Activated naive CD8-positive, alpha-beta T cell treated with anti-CD3 and anti-CD28 coated beads, Interleukin-2, amount 50 U/mL, for 24 hours (primary cell): ENCODE measurements at regions not wholly inside any gene's neighbourhood (a gene's known extent, or its start where the extent isn't known, plus 50 kb on each side); places are given as distances from the start of the nearest gene placed in this dataset.

ENCODE experiments used
- ATAC-seq: fragments of 150-1000 bp; cut with Tn5 transposase; one replicate; pipeline ENCODE4 v1.10.0; 2021
- DNase-seq: peaks from one replicate; pipeline ENCODE4 v3.0.0; 2021
- H3K27ac Mint-ChIP-seq: one replicate; pipeline ENCODE4 v1.8.0; 2021; ENCODE audit warnings: mild to moderate bottlenecking, mixed read lengths
- H3K27me3 Mint-ChIP-seq: one replicate; pipeline ENCODE4 v1.8.0; 2021; ENCODE audit warnings: mixed read lengths
- H3K36me3 Mint-ChIP-seq: one replicate; pipeline ENCODE4 v1.8.0; 2021; ENCODE audit warnings: low read depth, mixed read lengths
- H3K4me1 Mint-ChIP-seq: one replicate; pipeline ENCODE4 v1.8.0; 2021; ENCODE audit warnings: mixed read lengths
- H3K4me3 Mint-ChIP-seq: one replicate; pipeline ENCODE4 v1.8.0; 2021; ENCODE audit warnings: mild to moderate bottlenecking, moderate library complexity, mixed read lengths
- H3K9me3 Mint-ChIP-seq: one replicate; pipeline ENCODE4 v1.8.0; 2021; ENCODE audit warnings: mixed read lengths

DNA sequence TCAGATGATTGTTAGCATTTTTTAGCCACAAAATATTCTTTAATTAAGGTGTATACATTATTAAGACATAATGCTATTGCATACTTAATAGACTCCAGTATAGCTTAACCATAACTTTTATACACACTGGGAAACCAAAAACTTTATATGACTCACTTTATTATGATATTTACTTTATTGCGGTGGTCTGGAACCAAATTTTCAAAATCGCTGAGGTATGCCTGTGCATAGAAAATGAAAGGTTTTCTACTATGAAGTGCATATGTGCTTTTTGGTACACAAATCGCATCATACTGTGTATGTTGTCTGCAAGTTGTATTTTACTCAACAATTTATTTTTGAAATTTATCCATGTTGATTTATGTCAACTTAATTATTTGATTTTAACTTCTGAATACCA lies 875.1 kb downstream of the SLC4A3 start:
- no peak for ATAC-seq

DNA sequence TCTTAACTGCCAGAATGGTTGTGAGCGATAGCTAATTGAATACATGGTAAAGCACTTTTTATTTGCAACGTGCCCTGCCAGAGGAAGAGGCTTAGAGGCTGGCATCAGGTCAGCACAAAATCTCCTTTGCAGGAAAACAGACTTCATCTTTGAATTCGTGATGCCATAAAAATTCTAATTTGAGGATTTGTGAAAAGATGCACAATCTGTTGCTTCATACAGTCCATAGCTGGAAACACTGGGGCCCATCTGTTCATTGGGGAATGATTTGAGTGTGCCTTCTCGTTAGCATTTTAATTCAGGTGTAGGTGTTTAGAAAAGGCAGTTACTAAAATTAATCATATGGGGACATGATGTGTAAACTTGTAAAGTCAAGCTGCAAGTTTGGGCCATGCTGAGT lies 876.0 kb downstream of the SLC4A3 start:
- no peak for DNase-seq
- no peak for ATAC-seq
- Mint-ChIP-seq H3K27ac (no peak overlapping the region), H3K36me3 (no peaks in the 10 kb centered on the region), H3K27me3 (no peaks in the 10 kb centered on the region), H3K9me3 (no peaks in the 10 kb centered on the region), H3K4me3 (no peak overlapping the region), H3K4me1 (no peaks in the 10 kb centered on the region)

More for the DNA sequence above, 875.1 kb downstream of the SLC4A3 start:
- no peaks in the 10 kb centered on the region for H3K27me3 Mint-ChIP-seq
- H3K27ac Mint-ChIP-seq = no peak overlapping the region
- no peak overlapping the region for H3K4me3 Mint-ChIP-seq
- no peaks in the 10 kb centered on the region for H3K4me1 Mint-ChIP-seq
- no peaks in the 10 kb centered on the region for H3K36me3 Mint-ChIP-seq
- no peak for DNase-seq
- no peaks in the 10 kb centered on the region for H3K9me3 Mint-ChIP-seq

DNA sequence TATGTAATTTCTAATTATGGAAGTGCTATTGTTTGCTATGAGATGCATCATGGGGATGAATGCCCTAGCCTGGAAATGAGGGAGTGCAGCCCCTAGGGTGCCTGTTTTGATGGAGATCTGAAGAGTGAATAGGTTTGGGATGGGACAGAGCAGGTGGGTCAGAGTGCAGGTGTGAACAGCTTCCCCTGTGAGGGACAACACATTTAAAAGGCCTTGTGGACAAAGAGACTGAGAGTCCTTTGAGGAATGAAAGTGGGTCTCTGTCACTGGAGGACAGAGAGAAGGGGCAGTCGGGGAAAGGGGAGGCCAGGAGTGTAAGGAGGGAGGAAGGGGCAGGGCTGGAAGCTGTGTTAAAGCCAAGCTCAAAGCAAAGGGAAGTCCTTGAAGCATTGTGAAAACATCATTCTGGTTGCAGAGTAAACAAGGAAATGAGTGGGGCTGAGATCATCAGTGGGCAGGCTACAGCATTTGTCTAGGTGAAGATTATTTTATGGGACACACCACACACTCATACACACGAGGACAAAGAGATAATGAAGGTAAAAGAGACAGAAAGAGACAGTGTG lies 877.6 kb downstream of the SLC4A3 start:
- Mint-ChIP-seq H3K27me3 (no peaks in the 10 kb centered on the region), H3K9me3 (no peaks in the 10 kb centered on the region), H3K4me3 (no peak overlapping the region), H3K36me3 (no peaks in the 10 kb centered on the region), H3K4me1 (no peaks in the 10 kb centered on the region), H3K27ac (no peak overlapping the region)
- no peak for DNase-seq
- ATAC-seq = no peak

DNA sequence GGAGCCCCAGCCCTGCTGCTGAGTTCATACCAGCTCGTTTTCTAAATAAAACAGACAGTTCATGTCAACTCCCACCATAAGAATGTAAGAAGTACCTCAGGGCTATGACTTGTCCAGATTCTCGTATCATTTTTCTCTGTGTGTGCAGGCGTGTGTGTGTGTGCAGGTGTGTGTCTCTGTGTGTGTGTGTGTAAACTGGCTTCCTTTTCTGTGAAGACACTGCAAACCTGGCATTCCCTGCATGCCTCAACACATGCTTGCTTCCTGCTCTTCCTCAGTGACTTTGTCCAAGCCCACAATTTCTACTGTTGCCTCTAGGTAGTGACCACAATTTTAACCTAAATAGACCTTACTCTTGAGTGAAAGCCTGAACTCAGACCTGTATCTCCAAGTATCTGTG lies 879.0 kb downstream of the SLC4A3 start:
- no peak for DNase-seq
- H3K4me3 Mint-ChIP-seq = no peak overlapping the region
- H3K36me3 Mint-ChIP-seq = no peaks in the 10 kb centered on the region
- H3K27ac Mint-ChIP-seq = no peak overlapping the region
- H3K9me3 Mint-ChIP-seq = peaks cover 3% of the 10 kb centered on the region
- ATAC-seq = no peak
- no peaks in the 10 kb centered on the region for H3K4me1 Mint-ChIP-seq
- no peaks in the 10 kb centered on the region for H3K27me3 Mint-ChIP-seq

DNA sequence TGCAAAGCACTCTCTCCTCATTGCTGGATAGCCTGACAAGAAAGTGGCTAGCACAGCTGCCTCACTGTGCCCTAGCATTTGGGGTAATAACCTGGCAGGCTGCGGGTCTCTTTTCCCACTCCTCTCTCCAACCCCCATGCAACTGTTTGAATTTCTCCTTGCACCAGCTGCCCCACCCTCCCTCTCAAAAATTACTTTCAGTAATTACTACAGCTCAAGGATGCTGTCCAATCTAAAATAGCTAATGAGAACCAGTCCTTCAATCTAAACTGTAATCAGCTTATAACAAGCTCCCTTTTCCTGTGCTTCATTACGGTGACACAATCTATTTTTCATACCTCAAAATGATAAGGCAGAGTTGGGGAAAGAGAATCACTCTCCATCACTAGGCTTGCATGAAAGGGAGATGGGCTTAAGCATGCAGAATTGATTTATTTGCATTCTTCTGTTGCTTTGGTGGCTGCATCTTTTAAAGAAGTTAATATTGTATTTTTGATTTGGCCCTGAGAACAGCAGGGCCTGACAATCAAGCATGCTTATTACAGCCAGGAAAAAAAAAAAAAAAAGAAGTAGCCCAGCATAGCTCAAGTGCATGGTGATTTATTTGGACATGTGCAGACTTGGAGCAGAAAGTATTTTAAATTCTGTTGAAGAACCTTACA lies 881.8 kb downstream of the SLC4A3 start:
- no peak overlapping the region for H3K4me3 Mint-ChIP-seq
- no peak for ATAC-seq
- no peaks in the 10 kb centered on the region for H3K36me3 Mint-ChIP-seq

DNA sequence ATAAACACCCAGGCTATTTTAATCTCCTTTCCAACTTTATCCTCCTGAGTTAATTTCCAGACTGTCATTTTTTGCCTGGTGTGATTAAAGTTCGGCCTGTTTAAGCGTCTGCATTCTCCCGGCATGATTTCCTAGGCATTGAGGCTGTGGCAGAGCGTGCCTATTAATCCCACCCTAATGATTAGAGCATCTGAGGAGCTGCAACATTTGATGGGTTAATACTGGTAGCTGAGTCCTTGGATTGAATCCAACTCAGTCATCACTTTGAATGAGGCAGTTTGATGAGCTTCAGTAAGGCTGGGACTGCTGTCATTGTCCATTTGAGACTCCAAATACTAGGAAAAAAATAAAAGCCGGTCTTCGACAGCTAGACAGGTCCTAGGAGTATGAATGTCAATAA lies 882.5 kb downstream of the SLC4A3 start:
- Mint-ChIP-seq H3K4me3 (no peak overlapping the region), H3K27me3 (no peaks in the 10 kb centered on the region), H3K27ac (no peak overlapping the region), H3K36me3 (no peaks in the 10 kb centered on the region), H3K4me1 (no peaks in the 10 kb centered on the region), H3K9me3 (peaks cover 9% of the 10 kb centered on the region)
- no peak for ATAC-seq
- no peak for DNase-seq

More for the DNA sequence above, 881.8 kb downstream of the SLC4A3 start:
- no peak for DNase-seq
- Mint-ChIP-seq H3K27me3 (no peaks in the 10 kb centered on the region), H3K4me1 (no peaks in the 10 kb centered on the region), H3K9me3 (peaks cover 9% of the 10 kb centered on the region), H3K27ac (no peak overlapping the region)

DNA sequence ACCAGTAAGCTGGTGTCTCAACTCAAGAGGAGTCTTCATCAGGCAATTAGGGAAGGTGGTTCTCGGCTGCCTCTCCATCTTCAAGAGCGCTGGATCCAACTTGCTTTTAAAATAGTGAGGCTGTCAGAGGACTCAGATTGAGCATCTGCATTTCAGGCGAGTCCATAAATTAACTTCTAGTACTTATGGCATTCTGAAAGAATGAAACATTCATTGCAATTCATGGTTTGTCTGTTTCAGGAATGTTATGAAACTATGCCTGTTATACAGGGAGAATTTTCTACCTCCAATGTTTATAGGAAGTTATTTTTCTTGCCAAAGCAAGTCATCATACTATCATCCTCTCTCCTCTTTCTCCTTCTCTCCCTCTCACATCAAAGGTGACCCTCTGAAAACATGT lies 883.2 kb downstream of the SLC4A3 start:
- Mint-ChIP-seq H3K27me3 (no peaks in the 10 kb centered on the region), H3K4me1 (no peaks in the 10 kb centered on the region), H3K9me3 (peaks cover 9% of the 10 kb centered on the region), H3K36me3 (no peaks in the 10 kb centered on the region), H3K27ac (no peak overlapping the region), H3K4me3 (no peak overlapping the region)
- no peak for DNase-seq
- no peak for ATAC-seq

DNA sequence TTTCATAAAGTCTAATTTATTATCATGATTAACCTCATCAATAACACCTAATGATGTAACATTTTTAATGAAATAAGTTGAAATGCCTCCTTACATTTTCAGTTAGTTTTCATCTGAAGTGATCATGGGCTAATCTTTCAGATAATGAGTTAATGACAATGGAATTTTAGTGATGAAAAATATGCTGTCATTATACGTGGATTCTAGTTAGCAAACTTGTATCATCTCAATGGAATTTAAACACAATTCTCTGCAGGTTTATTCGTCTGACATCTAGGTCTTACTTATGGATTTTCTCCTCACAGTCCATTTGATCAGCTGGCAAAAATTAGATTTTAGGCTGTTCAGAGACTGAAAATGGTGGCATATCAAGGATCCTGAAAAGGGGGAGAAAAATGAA lies 885.0 kb downstream of the SLC4A3 start:
- Mint-ChIP-seq H3K27me3 (no peaks in the 10 kb centered on the region), H3K27ac (no peak overlapping the region), H3K4me1 (no peaks in the 10 kb centered on the region), H3K36me3 (no peaks in the 10 kb centered on the region), H3K9me3 (peaks cover 9% of the 10 kb centered on the region), H3K4me3 (no peak overlapping the region)
- ATAC-seq (no peak), DNase-seq (no peak)

DNA sequence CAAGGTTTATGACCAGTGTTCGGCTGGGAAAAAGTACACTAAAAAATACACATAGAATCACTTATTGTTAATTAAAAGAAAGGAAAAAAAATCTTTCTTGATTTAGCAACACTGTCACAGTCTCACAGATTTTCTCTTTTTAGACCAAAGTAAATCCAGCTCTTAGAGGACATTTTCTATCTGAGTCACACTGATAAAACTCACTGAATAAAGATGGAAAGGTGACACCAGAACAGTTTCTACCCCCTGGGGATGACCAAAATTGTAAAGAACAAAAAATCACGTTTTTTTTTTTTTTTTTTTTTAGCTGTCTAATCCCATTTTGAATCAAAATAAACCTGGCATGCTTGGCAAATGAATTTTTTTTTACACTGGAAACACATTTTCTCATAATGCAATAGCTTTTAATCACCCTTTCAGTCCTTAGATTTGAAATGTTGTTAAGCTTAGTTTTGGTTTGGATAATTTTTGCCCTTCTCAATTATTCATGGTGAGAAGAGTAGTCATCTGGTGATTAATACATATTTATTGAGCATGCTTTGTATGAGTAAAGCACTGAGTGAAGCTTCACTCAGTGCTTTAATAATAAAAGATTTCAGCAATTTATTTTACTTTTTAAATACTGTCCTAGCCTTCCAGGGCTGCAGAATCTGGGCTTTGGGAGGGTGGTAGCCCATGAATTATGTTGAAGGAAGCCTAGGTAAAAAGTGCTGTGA lies 886.3 kb downstream of the SLC4A3 start:
- no peak for DNase-seq
- Mint-ChIP-seq H3K27ac (no peak overlapping the region), H3K9me3 (peaks cover 9% of the 10 kb centered on the region), H3K27me3 (no peaks in the 10 kb centered on the region), H3K4me1 (no peaks in the 10 kb centered on the region), H3K36me3 (no peaks in the 10 kb centered on the region), H3K4me3 (no peak overlapping the region)
- no peak for ATAC-seq

DNA sequence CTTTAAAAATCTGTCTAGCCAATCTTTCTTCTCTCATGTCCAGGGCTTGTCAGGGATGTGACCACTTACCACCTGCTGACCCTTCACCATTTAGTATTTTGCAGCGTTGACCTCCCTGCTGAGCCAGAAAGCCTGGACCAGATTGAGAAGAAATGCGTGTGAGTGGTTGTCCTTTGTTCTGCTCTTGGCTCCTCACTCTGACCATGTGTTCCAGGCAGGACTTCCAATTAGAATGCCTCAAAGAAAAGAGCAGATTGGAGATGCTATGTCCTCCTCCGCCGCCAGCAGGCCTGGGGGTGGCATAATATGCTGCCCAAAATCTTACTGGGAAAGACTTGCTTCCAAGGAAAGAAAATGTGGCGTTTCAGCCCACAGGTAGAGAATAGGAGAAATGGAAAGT lies 894.1 kb downstream of the SLC4A3 start:
- Mint-ChIP-seq H3K4me3 (no peak overlapping the region), H3K27me3 (no peaks in the 10 kb centered on the region), H3K9me3 (peaks cover 5% of the 10 kb centered on the region), H3K36me3 (no peaks in the 10 kb centered on the region), H3K4me1 (no peaks in the 10 kb centered on the region), H3K27ac (no peak overlapping the region)
- DNase-seq (no peak), ATAC-seq (no peak)

DNA sequence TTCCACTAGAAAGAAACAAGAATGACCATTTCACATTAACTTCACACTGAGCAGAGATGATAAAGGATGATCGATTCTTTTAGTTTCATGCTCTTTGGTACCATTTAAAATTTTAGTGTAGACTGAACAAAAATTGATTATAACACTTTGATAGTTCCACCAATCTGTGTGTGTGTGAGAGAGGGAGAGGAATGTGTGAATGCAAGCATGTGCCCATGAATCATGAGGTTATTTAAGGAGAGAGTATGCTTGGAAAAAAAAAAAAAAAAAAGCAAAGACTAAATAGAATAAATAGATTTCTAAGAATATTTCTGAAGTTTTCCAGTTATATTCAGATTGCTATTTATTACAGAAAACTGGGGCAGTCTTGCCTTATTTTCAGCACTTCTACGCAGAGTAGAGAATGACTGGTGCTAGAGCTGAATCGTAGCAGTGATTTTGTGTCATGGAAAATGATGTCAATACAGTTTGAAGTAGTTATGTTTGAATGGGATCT lies 900.8 kb downstream of the SLC4A3 start:
- H3K4me3 Mint-ChIP-seq = no peak overlapping the region
- no peaks in the 10 kb centered on the region for H3K4me1 Mint-ChIP-seq
- peaks cover 8% of the 10 kb centered on the region for H3K9me3 Mint-ChIP-seq
- H3K36me3 Mint-ChIP-seq = no peaks in the 10 kb centered on the region
- H3K27ac Mint-ChIP-seq = no peak overlapping the region
- H3K27me3 Mint-ChIP-seq = no peaks in the 10 kb centered on the region
- ATAC-seq (no peak), DNase-seq (no peak)

DNA sequence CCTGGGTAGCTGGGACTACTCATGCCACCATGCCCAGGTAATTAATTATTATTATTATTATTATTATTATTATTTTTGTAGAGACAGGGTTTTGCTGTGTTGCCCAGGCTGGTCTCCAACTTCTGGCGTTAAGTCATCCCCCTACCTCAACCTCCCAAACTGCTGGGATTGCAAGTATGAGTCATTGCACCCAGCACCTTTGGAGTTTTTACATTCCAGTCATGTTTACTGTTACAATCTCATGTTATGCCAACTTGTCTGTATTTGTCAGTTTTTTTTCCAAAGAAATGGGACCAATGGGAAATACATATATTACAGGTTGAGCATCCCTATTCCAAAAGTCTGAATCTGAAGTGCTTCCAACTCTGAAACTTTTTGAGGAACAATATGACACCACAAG lies 903.8 kb downstream of the SLC4A3 start:
- peaks cover 3% of the 10 kb centered on the region for H3K9me3 Mint-ChIP-seq
- no peaks in the 10 kb centered on the region for H3K4me1 Mint-ChIP-seq
- H3K27me3 Mint-ChIP-seq = no peaks in the 10 kb centered on the region
- H3K36me3 Mint-ChIP-seq = no peaks in the 10 kb centered on the region
- DNase-seq (no peak), ATAC-seq (no peak)
- H3K4me3 Mint-ChIP-seq = no peak overlapping the region
- no peak overlapping the region for H3K27ac Mint-ChIP-seq

DNA sequence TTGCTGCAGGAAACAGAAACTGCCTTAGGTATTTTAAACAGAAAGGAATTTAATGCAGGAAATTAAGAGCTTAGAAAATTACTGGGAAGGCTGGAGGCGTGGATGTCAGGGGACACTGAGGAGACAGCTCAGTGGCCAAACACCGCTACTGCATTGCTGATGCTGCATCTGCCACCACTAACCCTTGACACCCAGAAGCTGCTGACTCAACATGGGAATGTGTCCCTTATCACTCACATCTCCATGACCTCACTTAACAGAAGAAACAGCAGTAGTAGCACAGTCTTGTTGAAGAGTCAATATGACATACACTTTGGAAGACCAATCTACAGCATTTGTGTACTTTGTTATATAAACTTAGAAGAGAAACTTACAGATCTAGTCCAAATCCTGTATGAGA lies 906.1 kb downstream of the SLC4A3 start:
- DNase-seq = no peak
- no peaks in the 10 kb centered on the region for H3K27me3 Mint-ChIP-seq

DNA sequence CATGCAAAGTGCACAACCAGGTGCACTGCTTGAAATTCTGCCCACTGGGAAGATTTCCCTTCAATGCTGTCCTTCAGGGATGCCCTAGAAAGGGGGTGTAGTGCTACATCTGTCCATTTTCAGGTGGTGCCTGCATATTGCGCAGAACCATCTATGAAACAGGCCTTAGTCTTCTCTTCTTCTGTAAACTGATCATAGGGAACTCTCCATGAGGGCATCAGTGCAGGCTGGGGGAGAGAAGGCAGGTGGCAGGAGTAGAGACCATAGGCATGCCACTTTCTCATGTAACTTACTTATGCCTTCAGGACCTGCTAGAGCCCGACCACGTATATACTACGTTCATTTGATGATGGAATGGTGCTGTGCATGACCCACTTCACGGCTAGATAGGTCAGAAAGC lies 912.1 kb downstream of the SLC4A3 start:
- Mint-ChIP-seq H3K36me3 (no peaks in the 10 kb centered on the region), H3K4me3 (no peak overlapping the region), H3K27ac (no peak overlapping the region), H3K4me1 (no peaks in the 10 kb centered on the region), H3K9me3 (peaks cover 11% of the 10 kb centered on the region), H3K27me3 (no peaks in the 10 kb centered on the region)
- ATAC-seq = no peak
- no peak for DNase-seq

More for the DNA sequence above, 906.1 kb downstream of the SLC4A3 start:
- H3K4me3 Mint-ChIP-seq = no peak overlapping the region
- no peak overlapping the region for H3K27ac Mint-ChIP-seq
- H3K36me3 Mint-ChIP-seq = no peaks in the 10 kb centered on the region
- no peak for ATAC-seq
- H3K9me3 Mint-ChIP-seq = peaks cover 3% of the 10 kb centered on the region
- no peaks in the 10 kb centered on the region for H3K4me1 Mint-ChIP-seq

DNA sequence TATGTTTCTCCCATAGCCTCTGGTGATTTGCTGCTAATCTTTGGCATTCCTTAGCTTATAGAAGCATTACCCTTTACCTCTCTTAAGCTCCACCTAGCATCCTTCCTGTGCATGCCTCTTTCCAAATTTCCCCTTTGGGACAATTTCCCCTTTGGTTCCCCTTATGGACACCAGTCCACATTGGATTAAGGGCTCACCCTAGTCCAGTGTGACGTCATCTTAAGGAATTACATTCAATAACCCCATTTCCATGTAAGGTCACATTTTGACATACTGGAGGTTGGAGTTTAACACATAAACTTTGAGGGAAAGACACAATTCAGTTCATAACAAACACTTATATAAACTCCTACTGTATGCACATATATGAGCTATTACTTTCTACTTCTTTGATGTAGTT lies 916.6 kb downstream of the SLC4A3 start:
- ATAC-seq = no peak
- Mint-ChIP-seq H3K4me3 (no peak overlapping the region), H3K27ac (no peak overlapping the region), H3K4me1 (no peaks in the 10 kb centered on the region), H3K36me3 (no peaks in the 10 kb centered on the region), H3K27me3 (no peaks in the 10 kb centered on the region), H3K9me3 (peaks cover 11% of the 10 kb centered on the region)
- no peak for DNase-seq
